GM23248 (cell line): ENCODE measurements at regions not wholly inside any gene's neighbourhood (a gene's known extent, or its start where the extent isn't known, plus 50 kb on each side); places are given as distances from the start of the nearest gene placed in this dataset.

Experiments used
- DNase-seq: peaks from one replicate; pipeline ENCODE4 v3.0.0-alpha.2; 2015
- H2AFZ ChIP-seq: fragments of 200-600 bp; sonication (generic); 2 replicates; pipeline ENCODE4 v1.6.1; 2016; ENCODE audit warnings: antibody characterized with exemption
- H3F3A ChIP-seq: fragments of 200-600 bp; sonication (generic); 2 replicates; pipeline ENCODE4 v1.6.1; 2016; ENCODE audit warnings: mild to moderate bottlenecking, antibody characterized with exemption, mixed run types; ENCODE audit not compliant: insufficient read depth
- H3K27ac ChIP-seq: fragments of 200-600 bp; sonication (generic); 2 replicates; pipeline ENCODE4 v1.5.1; 2016; ENCODE audit warnings: mild to moderate bottlenecking
- H3K27me3 ChIP-seq: fragments of 200-600 bp; sonication (generic); replicated peaks from 2 replicates; pipeline ENCODE4 v1.6.1; 2016; ENCODE audit warnings: mild to moderate bottlenecking; ENCODE audit not compliant: insufficient read depth
- H3K36me3 ChIP-seq: fragments of 200-600 bp; sonication (generic); 2 replicates; pipeline ENCODE4 v1.6.1; 2016; ENCODE audit warnings: low read depth, mild to moderate bottlenecking
- H3K4me1 ChIP-seq: fragments of 200-600 bp; sonication (generic); 2 replicates; pipeline ENCODE4 v1.6.1; 2016; ENCODE audit warnings: mild to moderate bottlenecking; ENCODE audit not compliant: insufficient read depth
- H3K4me2 ChIP-seq: fragments of 200-600 bp; sonication (generic); one replicate; pipeline ENCODE4 v1.6.1; 2016; ENCODE audit warnings: mild to moderate bottlenecking; ENCODE audit not compliant: unreplicated experiment
- H3K4me3 ChIP-seq: fragments of 200-600 bp; sonication (generic); 2 replicates; pipeline ENCODE4 v1.5.1; 2016; ENCODE audit warnings: mild to moderate bottlenecking
- H3K79me2 ChIP-seq: fragments of 200-600 bp; sonication (generic); 2 replicates; pipeline ENCODE4 v1.6.1; 2016; ENCODE audit warnings: mild to moderate bottlenecking; ENCODE audit not compliant: insufficient read depth
- H3K9ac ChIP-seq: fragments of 200-600 bp; sonication (generic); 2 replicates; pipeline ENCODE4 v1.6.1; 2016; ENCODE audit warnings: mild to moderate bottlenecking
- H3K9me2 ChIP-seq: fragments of 200-600 bp; sonication (generic); 2 replicates; pipeline ENCODE4 v1.6.1; 2016; ENCODE audit warnings: mixed run types, mild to moderate bottlenecking, moderate library complexity; ENCODE audit not compliant: insufficient read depth
- H3K9me3 ChIP-seq: fragments of 200-600 bp; sonication (generic); one replicate; pipeline ENCODE4 v1.6.1; 2017; ENCODE audit warnings: low read depth
- H4K20me1 ChIP-seq: fragments of 200-600 bp; sonication (generic); 2 replicates; pipeline ENCODE4 v1.6.0; 2016; ENCODE audit not compliant: insufficient read depth
- EZH2 ChIP-seq: fragments of 200-600 bp; sonication (generic); IDR thresholded peaks from 2 replicates; pipeline ENCODE4 v1.6.1; 2018; ENCODE audit warnings: antibody characterized with exemption, mild to moderate bottlenecking; ENCODE audit not compliant: insufficient read depth, poor library complexity, severe bottlenecking
- EZH2phosphoT487 ChIP-seq: fragments of 200-600 bp; sonication (generic); IDR thresholded peaks from 2 replicates; pipeline ENCODE4 v1.6.1; 2018; ENCODE audit warnings: antibody characterized with exemption, moderate library complexity, mild to moderate bottlenecking, low read depth; ENCODE audit not compliant: insufficient read depth
- WGBS, 2 experiments: methylation state at CpG; one replicate each; pipeline ENCODE4 v1.1.6; 2015 to 2017; ENCODE audit warnings: low lambda C conversion rate in 2 of 2, low coverage in 1 of 2; ENCODE audit errors: missing lambda C conversion rate in 2 of 2; 5-methylcytosine and 5-hydroxymethylcytosine counted together
- in situ Hi-C: fragments of 300-500 bp; cut with MboI; formaldehyde crosslinking; loops from 2 replicates; pipeline ENCODE4 v1.15.0; 2020

GRCh38 chr2:177326005-177326404, 61.5 kb upstream of the NFE2L2 start:
- H3K4me2 ChIP-seq, result peak overlapping the region; percentile 10
- no peaks in the 10 kb centered on the region for H3K9me2 ChIP-seq
- peaks cover 16% of the 10 kb centered on the region for H3K4me1 ChIP-seq
- 83 to 87% methylated on average over 3 of the region's 3 CpGs for WGBS, 2 experiments
- H3F3A ChIP-seq, result peaks cover 22% of the 10 kb centered on the region
- H3K79me2 ChIP-seq, result no peaks in the 10 kb centered on the region
- in situ Hi-C loops, result loop anchor here (10.0 kb wide), 1 partner anchor 161 kb away; no protein-coding TSS in a partner anchor
- H3K36me3 ChIP-seq, result no peaks in the 10 kb centered on the region
- no peaks in the 10 kb centered on the region for H4K20me1 ChIP-seq
- 0 out of 2 replicates have a peak overlapping the region, but pooled peaks have one; percentile 4 for H3K4me3 ChIP-seq
- no peak overlapping the region for H2AFZ ChIP-seq
- TF ChIP-seq EZH2 (no peak), EZH2phosphoT487 (no peak)
- DNase-seq, result peak; percentile 19
- H3K27me3 ChIP-seq, result no peaks in the 10 kb centered on the region
- no peaks in the 10 kb centered on the region for H3K9me3 ChIP-seq
- H3K9ac ChIP-seq, result no peak overlapping the region
- H3K27ac ChIP-seq, result no peak overlapping the region

- H3F3A ChIP-seq, result peaks cover 22% of the 10 kb centered on the region
- H3K27me3 ChIP-seq, result no peaks in the 10 kb centered on the region
- H3K79me2 ChIP-seq, result no peaks in the 10 kb centered on the region
- H3K4me2 ChIP-seq, result no peak overlapping the region
- in situ Hi-C loops, result loop anchor here (10.0 kb wide), 1 partner anchor 162 kb away; no protein-coding TSS in a partner anchor
- H3K27ac ChIP-seq, result no peak overlapping the region
- peaks cover 16% of the 10 kb centered on the region for H3K4me1 ChIP-seq
- H3K36me3 ChIP-seq, result no peaks in the 10 kb centered on the region
- no peaks in the 10 kb centered on the region for H4K20me1 ChIP-seq
- no peak overlapping the region for H2AFZ ChIP-seq
- DNase-seq, result no peak
- no peak overlapping the region for H3K9ac ChIP-seq
- H3K9me3 ChIP-seq, result no peaks in the 10 kb centered on the region
- no peaks in the 10 kb centered on the region for H3K9me2 ChIP-seq
- no peak for TF ChIP-seq EZH2
- TF ChIP-seq EZH2phosphoT487, result no peak
- no peak overlapping the region for H3K4me3 ChIP-seq
Observed at GRCh38 chr2:177326591-177326990, 62.1 kb upstream of the NFE2L2 start.

GRCh38 chr2:177327009-177327408, 62.5 kb upstream of the NFE2L2 start:
- Histone ChIP-seq H3K9me3 (no peaks in the 10 kb centered on the region), H2AFZ (no peak overlapping the region), H3K27ac (no peak overlapping the region), H3K9me2 (no peaks in the 10 kb centered on the region), H3K4me1 (peaks cover 19% of the 10 kb centered on the region), H3K36me3 (no peaks in the 10 kb centered on the region), H3K27me3 (no peaks in the 10 kb centered on the region), H3K79me2 (no peaks in the 10 kb centered on the region), H3F3A (peaks cover 22% of the 10 kb centered on the region), H3K4me3 (no peak overlapping the region), H4K20me1 (no peaks in the 10 kb centered on the region), H3K9ac (no peak overlapping the region), H3K4me2 (no peak overlapping the region)
- TF ChIP-seq EZH2phosphoT487 (no peak), EZH2 (no peak)
- 100% methylated on average over 1 of the region's 1 CpG for WGBS, 2 experiments
- in situ Hi-C loops, result loop anchor here (10.0 kb wide), 1 partner anchor 162 kb away; no protein-coding TSS in a partner anchor
- DNase-seq, result no peak

- in situ Hi-C loops, result loop anchor here (10.0 kb wide), 1 partner anchor 163 kb away; no protein-coding TSS in a partner anchor
- H2AFZ ChIP-seq, result no peak overlapping the region
- 70 to 79% methylated on average over 2 of the region's 2 CpGs for WGBS, 2 experiments
- no peaks in the 10 kb centered on the region for H3K79me2 ChIP-seq
- H3K4me3 ChIP-seq, result no peak overlapping the region
- H3K4me2 ChIP-seq, result no peak overlapping the region
- no peaks in the 10 kb centered on the region for H3K9me2 ChIP-seq
- no peaks in the 10 kb centered on the region for H3K9me3 ChIP-seq
- H3K27me3 ChIP-seq, result no peaks in the 10 kb centered on the region
- H3K36me3 ChIP-seq, result no peaks in the 10 kb centered on the region
- no peak overlapping the region for H3K27ac ChIP-seq
- no peak for TF ChIP-seq EZH2phosphoT487
- H3K9ac ChIP-seq, result no peak overlapping the region
- DNase-seq, result no peak
- H4K20me1 ChIP-seq, result no peaks in the 10 kb centered on the region
- H3F3A ChIP-seq, result peaks cover 22% of the 10 kb centered on the region
- peaks cover 26% of the 10 kb centered on the region for H3K4me1 ChIP-seq
Observed at GRCh38 chr2:177328056-177328455, 63.5 kb upstream of the NFE2L2 start.

- H3K27me3 ChIP-seq, result no peaks in the 10 kb centered on the region
- H3K9me2 ChIP-seq, result no peaks in the 10 kb centered on the region
- H3K36me3 ChIP-seq, result no peaks in the 10 kb centered on the region
- no peak overlapping the region for H2AFZ ChIP-seq
- H3K27ac ChIP-seq, result no peak overlapping the region
- H3K4me2 ChIP-seq, result no peak overlapping the region
- H4K20me1 ChIP-seq, result no peaks in the 10 kb centered on the region
- no peaks in the 10 kb centered on the region for H3K9me3 ChIP-seq
- H3K4me1 ChIP-seq, result peaks cover 26% of the 10 kb centered on the region
- TF ChIP-seq EZH2 (no peak), EZH2phosphoT487 (no peak)
- WGBS, 2 experiments, result 86 to 91% methylated on average over 4 of the region's 4 CpGs
- no peak overlapping the region for H3K9ac ChIP-seq
- in situ Hi-C loops, result loop anchor here (10.0 kb wide), 1 partner anchor 164 kb away; no protein-coding TSS in a partner anchor
- no peak for DNase-seq
- peaks cover 22% of the 10 kb centered on the region for H3F3A ChIP-seq
- no peak overlapping the region for H3K4me3 ChIP-seq
- no peaks in the 10 kb centered on the region for H3K79me2 ChIP-seq
Observed at GRCh38 chr2:177329064-177329463, 63.5 kb upstream of the AGPS start.
